BJ (cell line): ENCODE measurements at regions not wholly inside any gene's neighbourhood (a gene's known extent, or its start where the extent isn't known, plus 50 kb on each side); places are given as distances from the start of the nearest gene placed in this dataset.

Experiments
- CTCF ChIA-PET: fragments of 350-600 bp; formaldehyde crosslinking; extraction: SDS; loops from one replicate; lab custom pipeline; 2021; ENCODE audit warnings: antibody characterized with exemption, inconsistent platforms; lab: Yijun Ruan, JAX
- POLR2A ChIA-PET: fragments of 300-600 bp; sonication (Branson Sonifier 250); formaldehyde crosslinking; extraction: SDS; loops from one replicate; lab custom pipeline; 2021; ENCODE audit warnings: antibody characterized with exemption; lab: Charles Lee
- DNase-seq: peaks from one replicate; pipeline ENCODE4 v3.0.0-alpha.2; 2011; ENCODE audit warnings: low read depth
- H3K27me3 ChIP-seq: 2 replicates; pipeline ENCODE4 v1.6.0; 2011; ENCODE audit warnings: low read length; ENCODE audit not compliant: control insufficient read depth, insufficient read depth
- H3K36me3 ChIP-seq: 2 replicates; pipeline ENCODE4 v1.5.1; 2011; ENCODE audit warnings: low read length; ENCODE audit not compliant: control insufficient read depth, insufficient read depth
- H3K4me3 ChIP-seq: 2 replicates; pipeline ENCODE4 v1.5.1; 2011; ENCODE audit warnings: low read depth, mild to moderate bottlenecking, control low read depth, low read length
- CTCF ChIP-seq: IDR thresholded peaks from 2 replicates; pipeline ENCODE4 v1.5.1; 2011; ENCODE audit warnings: low read depth, mild to moderate bottlenecking, control low read depth, inconsistent platforms, low read length, moderate library complexity; ENCODE audit not compliant: insufficient read depth

GRCh38 chr6:91437315-91437729 lies 850.5 kb upstream of the MAP3K7 start:
- H3K4me3 ChIP-seq, result no peak overlapping the region
- ChIA-PET CTCF (interaction anchor here (1.6 kb wide), 1 partner anchor 106 kb away, joined by 3 read pairs; no protein-coding TSS in a partner anchor), POLR2A (no interaction called here)
- no peaks in the 10 kb centered on the region for H3K27me3 ChIP-seq
- no peak for TF ChIP-seq CTCF
- no peaks in the 10 kb centered on the region for H3K36me3 ChIP-seq
- DNase-seq, result no peak

DNA sequence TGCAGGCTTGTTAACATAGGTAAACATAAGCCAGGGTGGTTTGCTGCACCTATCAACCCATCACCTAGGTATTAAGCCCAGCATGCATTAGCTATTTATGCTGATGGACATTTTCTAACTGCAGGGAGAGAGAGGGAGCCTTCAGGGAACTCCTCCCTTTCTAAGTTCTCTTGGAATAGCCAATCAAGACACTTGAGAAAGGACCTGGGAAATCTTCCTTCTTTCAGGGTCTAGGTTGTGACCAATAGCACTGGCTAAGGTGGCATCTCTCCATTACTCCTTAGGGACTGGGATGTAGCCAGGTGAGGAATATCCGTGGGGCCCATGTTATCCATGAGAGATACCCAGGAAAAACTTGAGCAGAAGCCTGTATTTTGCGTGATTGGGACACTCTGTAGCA lies 849.6 kb upstream of the MAP3K7 start:
- ChIA-PET CTCF (interaction anchor here (1.6 kb wide), 1 partner anchor 105 kb away, joined by 3 read pairs; no protein-coding TSS in a partner anchor), POLR2A (no interaction called here)
- no peak overlapping the region for H3K4me3 ChIP-seq
- H3K27me3 ChIP-seq, result no peaks in the 10 kb centered on the region
- no peak for DNase-seq
- TF ChIP-seq CTCF, result no peak
- H3K36me3 ChIP-seq, result no peaks in the 10 kb centered on the region

GRCh38 chr6:91435630-91436029 lies 848.8 kb upstream of the MAP3K7 start:
- Histone ChIP-seq H3K4me3 (no peak overlapping the region), H3K36me3 (no peaks in the 10 kb centered on the region), H3K27me3 (no peaks in the 10 kb centered on the region)
- CTCF ChIA-PET, result no interaction called here
- no peak for TF ChIP-seq CTCF
- POLR2A ChIA-PET, result no interaction called here
- no peak for DNase-seq

- ChIA-PET POLR2A (no interaction called here), CTCF (no interaction called here)
- Histone ChIP-seq H3K4me3 (no peak overlapping the region), H3K27me3 (no peaks in the 10 kb centered on the region), H3K36me3 (no peaks in the 10 kb centered on the region)
- no peak for TF ChIP-seq CTCF
- no peak for DNase-seq
These were observed 847.7 kb upstream of the MAP3K7 start for GRCh38 chr6:91434576-91434975.

DNA sequence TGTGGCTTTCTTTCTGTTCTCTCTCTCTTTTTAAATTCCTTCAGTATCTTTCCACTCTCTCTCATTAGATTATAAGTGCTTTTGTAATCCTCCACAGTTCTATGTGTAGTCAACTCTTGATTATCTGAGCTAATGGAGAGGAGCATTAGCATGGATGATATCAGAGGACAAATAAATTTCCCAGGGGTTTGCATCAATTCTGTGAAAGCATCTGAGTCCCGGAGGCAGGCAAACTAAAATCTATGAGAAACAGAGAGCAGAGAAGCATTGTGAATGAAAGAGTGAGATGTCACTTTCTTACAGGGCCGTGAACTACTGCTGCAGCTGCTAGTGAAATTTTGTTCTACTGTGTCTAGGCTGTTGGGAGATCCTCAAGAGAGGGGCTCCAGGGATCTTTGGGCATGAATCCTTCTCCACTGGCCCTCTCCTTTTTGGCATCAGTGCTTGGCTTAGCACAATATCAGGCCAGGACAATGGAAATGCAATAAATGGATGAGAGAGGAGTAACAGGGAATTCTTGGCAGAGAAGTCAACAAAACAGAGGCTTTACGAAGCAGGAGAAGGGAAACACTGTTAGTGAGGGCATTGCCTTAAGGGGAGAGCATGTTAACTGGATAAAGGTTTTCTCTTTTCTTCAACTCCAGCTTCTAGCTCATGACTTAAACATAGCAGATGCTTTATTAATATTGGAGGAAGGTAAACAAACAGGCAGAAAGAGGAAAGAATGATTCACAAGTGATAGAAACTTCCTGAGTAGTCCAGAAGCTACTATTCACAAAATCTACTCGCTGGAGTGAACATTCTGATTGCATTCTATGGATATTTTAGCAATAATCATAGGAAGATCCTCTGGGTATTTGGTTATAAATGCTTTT lies 847.0 kb upstream of the MAP3K7 start:
- H3K36me3 ChIP-seq, result no peaks in the 10 kb centered on the region
- ChIA-PET POLR2A (no interaction called here), CTCF (no interaction called here)
- TF ChIP-seq CTCF, result no peak
- no peak overlapping the region for H3K4me3 ChIP-seq
- H3K27me3 ChIP-seq, result no peaks in the 10 kb centered on the region
- no peak for DNase-seq
